H7 (cell line): ENCODE measurements at regions not wholly inside any gene's neighbourhood (a gene's known extent, or its start where the extent isn't known, plus 50 kb on each side); places are given as distances from the start of the nearest gene placed in this dataset.

Source experiments
- DNase-seq: peaks from one replicate; pipeline ENCODE4 v3.0.0; 2012
- H3K27me3 ChIP-seq: 2 replicates; pipeline ENCODE4 v1.6.0; 2011; ENCODE audit warnings: mild to moderate bottlenecking, low read length; ENCODE audit not compliant: control insufficient read depth, insufficient read depth
- H3K36me3 ChIP-seq: replicated peaks from 2 replicates; pipeline ENCODE4 v1.5.1; 2011; ENCODE audit warnings: low read length; ENCODE audit not compliant: control insufficient read depth, insufficient read depth
- H3K4me3 ChIP-seq: 2 replicates; pipeline ENCODE4 v1.5.1; 2011; ENCODE audit warnings: low read depth, mild to moderate bottlenecking, control low read depth, low read length, moderate library complexity; ENCODE audit not compliant: insufficient read depth

- peak; percentile 19 for DNase-seq
- H3K4me3 ChIP-seq = no peak overlapping the region
- H3K27me3 ChIP-seq = no peaks in the 10 kb centered on the region; the same call in 1 of the 2 replicates
- no peaks in the 10 kb centered on the region for H3K36me3 ChIP-seq
Measured at GRCh38 chr1:208668991-208669390, 424.8 kb upstream of the PLXNA2 start.

GRCh38 chr1:208670778-208671177 is 426.6 kb upstream of the PLXNA2 start:
- Histone ChIP-seq H3K4me3 (no peak overlapping the region), H3K27me3 (no peaks in the 10 kb centered on the region), H3K36me3 (no peaks in the 10 kb centered on the region)
- no peak for DNase-seq

- Histone ChIP-seq H3K4me3 (no peak overlapping the region), H3K27me3 (no peaks in the 10 kb centered on the region), H3K36me3 (no peaks in the 10 kb centered on the region)
- DNase-seq = no peak
Measured at GRCh38 chr1:208681878-208682663, 437.9 kb upstream of the PLXNA2 start.

- no peak for DNase-seq
- no peaks in the 10 kb centered on the region for H3K36me3 ChIP-seq
- H3K4me3 ChIP-seq = no peak overlapping the region
- H3K27me3 ChIP-seq = no peaks in the 10 kb centered on the region
Measured at GRCh38 chr1:208682664-208683013, 438.5 kb upstream of the PLXNA2 start.

DNA sequence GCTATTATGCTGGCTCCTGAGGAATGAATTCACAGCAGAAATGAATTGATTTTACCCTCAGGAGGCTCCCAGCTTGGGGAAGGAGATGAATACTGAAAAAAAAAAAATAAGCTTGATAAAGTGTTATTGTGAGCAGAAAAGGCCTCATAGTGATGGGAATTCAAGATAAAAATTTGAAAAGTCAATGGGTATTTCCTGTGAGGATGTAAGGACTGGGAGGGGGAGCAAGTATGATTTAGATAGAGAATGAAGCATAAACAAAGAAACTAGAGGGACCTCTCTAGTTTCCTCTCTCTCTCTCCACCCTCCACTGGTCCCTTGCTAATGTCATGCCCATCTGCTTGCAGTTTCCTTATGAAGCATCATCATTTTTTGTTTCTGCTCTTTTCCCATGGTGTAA is 439.0 kb upstream of the PLXNA2 start:
- Histone ChIP-seq H3K36me3 (no peaks in the 10 kb centered on the region), H3K4me3 (no peak overlapping the region), H3K27me3 (no peaks in the 10 kb centered on the region)
- no peak for DNase-seq

DNA sequence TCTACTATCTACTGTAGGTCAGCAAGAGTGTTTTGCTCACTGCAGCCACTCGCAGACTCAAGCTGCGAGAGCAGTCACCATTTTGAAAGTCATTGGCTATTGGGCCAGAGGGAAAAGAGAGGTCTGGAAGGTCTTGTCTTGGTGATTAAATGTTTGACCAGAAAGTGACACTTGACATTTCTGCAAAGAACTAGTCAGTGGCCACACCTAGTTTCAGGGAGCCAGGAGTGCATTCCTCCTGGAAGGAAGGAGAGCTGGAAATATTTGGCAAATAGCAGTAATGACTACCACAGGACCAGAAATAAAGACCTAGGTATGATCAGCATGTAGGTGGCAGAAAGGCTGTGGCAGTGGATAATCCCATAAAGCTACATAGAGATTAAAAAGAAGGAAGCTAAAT is 440.0 kb upstream of the PLXNA2 start:
- Histone ChIP-seq H3K4me3 (no peak overlapping the region), H3K36me3 (no peaks in the 10 kb centered on the region), H3K27me3 (no peaks in the 10 kb centered on the region)
- no peak for DNase-seq

- H3K4me3 ChIP-seq = no peak overlapping the region
- no peaks in the 10 kb centered on the region for H3K27me3 ChIP-seq
- DNase-seq = no peak
- H3K36me3 ChIP-seq = no peaks in the 10 kb centered on the region
Measured at GRCh38 chr1:208686592-208686991, 442.4 kb upstream of the PLXNA2 start.

- H3K36me3 ChIP-seq = no peaks in the 10 kb centered on the region
- H3K27me3 ChIP-seq = no peaks in the 10 kb centered on the region
- no peak for DNase-seq
- H3K4me3 ChIP-seq = no peak overlapping the region
Measured at GRCh38 chr1:208688656-208689315, 444.6 kb upstream of the PLXNA2 start.

DNA sequence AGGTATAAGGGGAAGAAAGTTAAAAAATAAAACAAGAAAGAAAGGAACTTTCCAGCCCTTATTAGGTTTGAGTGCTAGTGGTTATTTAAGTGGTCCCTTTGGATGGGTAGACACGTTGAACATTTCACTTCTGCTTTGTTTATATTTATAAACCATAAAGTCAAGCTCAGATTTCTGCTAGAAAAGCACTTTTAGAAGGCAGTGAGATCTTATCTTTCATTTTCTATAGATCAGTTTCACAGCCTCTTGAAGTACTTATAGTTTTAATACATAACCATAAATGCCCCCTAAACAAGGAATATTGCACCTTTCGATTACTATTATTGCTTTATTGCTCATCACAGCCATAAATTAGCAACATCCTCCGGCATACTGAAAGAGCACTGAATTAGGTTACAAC is 446.8 kb upstream of the PLXNA2 start:
- no peak for DNase-seq
- no peaks in the 10 kb centered on the region for H3K36me3 ChIP-seq
- H3K27me3 ChIP-seq = no peaks in the 10 kb centered on the region
- no peak overlapping the region for H3K4me3 ChIP-seq

DNA sequence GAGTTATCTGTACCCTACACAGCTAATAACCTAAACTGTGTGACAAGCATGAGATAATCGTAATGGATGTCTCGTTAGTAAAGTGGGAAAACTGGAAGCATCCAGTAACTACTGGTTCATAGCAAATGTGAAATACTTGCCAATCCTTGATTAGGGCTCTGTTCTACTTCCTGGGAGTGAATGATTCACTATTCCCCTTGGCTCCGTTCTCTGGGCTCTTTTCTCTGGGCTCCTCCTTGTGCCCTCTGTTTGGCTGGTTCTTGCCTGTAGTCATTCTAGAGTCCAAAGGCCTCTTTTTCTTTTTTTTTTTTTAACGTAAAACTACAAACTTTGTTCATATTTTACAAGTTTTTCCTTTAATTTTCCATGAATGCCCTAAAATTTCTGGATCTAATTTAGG is 465.8 kb upstream of the PLXNA2 start:
- Histone ChIP-seq H3K36me3 (no peaks in the 10 kb centered on the region), H3K4me3 (no peak overlapping the region)
- DNase-seq = no peak

GRCh38 chr1:208714323-208714722 is 470.1 kb upstream of the PLXNA2 start:
- no peaks in the 10 kb centered on the region for H3K27me3 ChIP-seq
- no peaks in the 10 kb centered on the region for H3K36me3 ChIP-seq
- no peak overlapping the region for H3K4me3 ChIP-seq
- DNase-seq = no peak

More for the DNA sequence above, 465.8 kb upstream of the PLXNA2 start:
- no peaks in the 10 kb centered on the region for H3K27me3 ChIP-seq

- H3K36me3 ChIP-seq = no peaks in the 10 kb centered on the region
- DNase-seq = no peak
- H3K4me3 ChIP-seq = no peak overlapping the region
- no peaks in the 10 kb centered on the region for H3K27me3 ChIP-seq
Measured at GRCh38 chr1:208717525-208717924, 473.3 kb upstream of the PLXNA2 start.

DNA sequence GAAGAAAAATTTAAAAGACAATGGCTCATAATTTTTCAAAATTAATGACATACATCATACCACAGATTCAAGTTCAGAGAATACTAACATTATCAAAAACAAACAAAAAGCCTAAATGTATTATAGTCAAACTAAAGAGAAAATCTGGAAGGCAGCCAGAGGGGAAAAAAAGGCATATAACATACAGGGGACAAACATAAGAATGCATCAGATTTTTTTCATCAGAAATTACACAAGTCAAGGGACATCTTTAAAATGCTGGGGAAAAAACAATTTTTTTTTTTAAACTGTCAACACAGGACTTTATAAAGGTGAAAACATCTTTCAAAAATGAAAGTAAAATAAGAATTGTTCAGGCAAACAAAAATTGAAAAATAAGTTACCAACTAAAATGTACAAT is 478.4 kb upstream of the PLXNA2 start:
- Histone ChIP-seq H3K27me3 (no peaks in the 10 kb centered on the region), H3K4me3 (no peak overlapping the region), H3K36me3 (no peaks in the 10 kb centered on the region)
- no peak for DNase-seq

GRCh38 chr1:208724079-208724478 is 479.9 kb upstream of the PLXNA2 start:
- Histone ChIP-seq H3K36me3 (no peaks in the 10 kb centered on the region), H3K4me3 (no peak overlapping the region), H3K27me3 (no peaks in the 10 kb centered on the region)
- no peak for DNase-seq

DNA sequence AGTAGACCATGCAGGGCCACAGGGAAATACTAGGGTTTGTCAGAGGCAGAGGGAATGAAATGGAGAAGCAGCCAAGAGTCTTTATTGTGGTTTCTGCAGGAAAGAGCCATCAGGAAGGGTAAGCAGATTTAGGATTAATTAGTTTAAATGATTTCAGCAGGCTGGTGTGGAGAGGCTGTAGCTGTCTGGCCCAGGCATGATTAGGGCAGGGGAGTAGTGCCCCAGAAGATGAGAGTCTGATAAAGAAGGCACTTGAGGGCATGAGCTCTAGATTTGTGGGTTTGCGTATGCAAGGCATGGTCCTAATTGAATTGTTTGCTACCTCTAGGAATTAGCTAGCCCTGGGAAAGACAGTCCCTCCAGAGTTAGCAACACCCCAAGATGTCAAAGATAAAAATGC is 484.6 kb upstream of the PLXNA2 start:
- no peak for DNase-seq

More for the DNA sequence above, 484.6 kb upstream of the PLXNA2 start:
- Histone ChIP-seq H3K4me3 (no peak overlapping the region), H3K36me3 (no peaks in the 10 kb centered on the region), H3K27me3 (no peaks in the 10 kb centered on the region)
